GM18505 (cell line): ENCODE measurements at regions not wholly inside any gene's neighbourhood (a gene's known extent, or its start where the extent isn't known, plus 50 kb on each side); places are given as distances from the start of the nearest gene placed in this dataset.
"Not testable (repeated sequence)": the region's sequence is repeated elsewhere in the genome, so short reads cannot be mapped to it uniquely, and the experiment has no call there.

ENCODE experiments used
- ATAC-seq: cut with Tn5 transposase; IDR thresholded peaks from one replicate; pipeline ENCODE4 v1.9.1; 2021; ENCODE audit not compliant: unreplicated experiment
- POLR2A ChIP-seq: IDR thresholded peaks from 4 replicates; pipeline ENCODE4 v1.6.1; 2011; ENCODE audit warnings: borderline replicate concordance; ENCODE audit not compliant: insufficient read depth, insufficient read length; ENCODE audit errors: extremely low read depth

- ATAC-seq: no peak
- no peak for TF ChIP-seq POLR2A
Measured at GRCh38 chr5:57663466-57663865, 180.9 kb upstream of the ACTBL2 start.

- ATAC-seq: no peak
- TF ChIP-seq POLR2A: no peak
Measured at GRCh38 chr5:57662991-57663390, 180.4 kb upstream of the ACTBL2 start.

GRCh38 chr5:57659886-57660285 is 177.3 kb upstream of the ACTBL2 start:
- no peak for TF ChIP-seq POLR2A
- ATAC-seq: no peak

- no peak for TF ChIP-seq POLR2A
- no peak for ATAC-seq
Measured at GRCh38 chr5:57658018-57658417, 175.4 kb upstream of the ACTBL2 start.

- no peak for ATAC-seq
- no peak for TF ChIP-seq POLR2A
Measured at GRCh38 chr5:57655228-57655627, 172.6 kb upstream of the ACTBL2 start.

- no peak for ATAC-seq
- TF ChIP-seq POLR2A: no peak
Measured at GRCh38 chr5:57653636-57654290, 171.2 kb upstream of the ACTBL2 start.

GRCh38 chr5:57651127-57651526 is 168.5 kb upstream of the ACTBL2 start:
- no peak for TF ChIP-seq POLR2A
- ATAC-seq: no peak

GRCh38 chr5:57650360-57651069 is 167.9 kb upstream of the ACTBL2 start:
- ATAC-seq: peak; percentile 96
- no peak for TF ChIP-seq POLR2A

GRCh38 chr5:57642698-57643097 is 160.1 kb upstream of the ACTBL2 start:
- ATAC-seq: no peak
- TF ChIP-seq POLR2A: no peak

- TF ChIP-seq POLR2A: no peak
- no peak for ATAC-seq
Measured at GRCh38 chr5:57642066-57642465, 159.5 kb upstream of the ACTBL2 start.

- no peak for TF ChIP-seq POLR2A
Measured at GRCh38 chr5:57635146-57635777, 152.7 kb upstream of the ACTBL2 start.

GRCh38 chr5:57632937-57633336 is 150.3 kb upstream of the ACTBL2 start:
- TF ChIP-seq POLR2A: no peak
- no peak for ATAC-seq

More at GRCh38 chr5:57635146-57635777, 152.7 kb upstream of the ACTBL2 start:
- no peak for ATAC-seq

GRCh38 chr5:57631139-57631538 is 148.5 kb upstream of the ACTBL2 start:
- ATAC-seq: not testable (repeated sequence)

- TF ChIP-seq POLR2A: no peak
- no peak for ATAC-seq
Measured at GRCh38 chr5:57627661-57628060, 145.1 kb upstream of the ACTBL2 start.
